HG03280 (cell line): ENCODE measurements at regions not wholly inside any gene's neighbourhood (a gene's known extent, or its start where the extent isn't known, plus 50 kb on each side); places are given as distances from the start of the nearest gene placed in this dataset.

ENCODE experiments used
- ATAC-seq: cut with Tn5 transposase; IDR thresholded peaks from one replicate; pipeline ENCODE4 v1.9.1; 2021; ENCODE audit warnings: mild to moderate bottlenecking, moderate library complexity; ENCODE audit not compliant: unreplicated experiment

GRCh38 chr13:32905063-32905863 lies 111.0 kb upstream of the KL start:
- ATAC-seq, result no peak

- no peak for ATAC-seq
Observed at GRCh38 chr13:32905864-32906180, 110.4 kb upstream of the KL start.

DNA sequence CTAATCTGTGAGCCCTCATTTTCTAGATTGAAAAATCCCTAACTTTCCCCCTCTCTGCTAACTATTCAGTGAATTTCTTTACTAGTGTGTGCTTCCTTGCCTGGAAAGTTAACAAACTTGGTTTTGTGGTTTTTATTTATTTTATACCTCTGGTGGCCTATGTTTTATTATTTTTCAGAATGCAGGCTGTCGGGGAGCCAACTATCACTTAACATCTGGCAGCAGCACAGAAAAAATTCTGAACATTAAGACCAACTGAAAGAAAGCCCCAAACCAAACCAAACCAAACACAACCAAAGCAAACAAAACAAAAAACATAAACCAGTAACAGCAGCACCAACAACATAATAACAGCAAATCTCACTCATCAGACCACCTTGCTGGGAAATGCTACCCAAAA lies 109.0 kb upstream of the KL start:
- ATAC-seq, result no peak

DNA sequence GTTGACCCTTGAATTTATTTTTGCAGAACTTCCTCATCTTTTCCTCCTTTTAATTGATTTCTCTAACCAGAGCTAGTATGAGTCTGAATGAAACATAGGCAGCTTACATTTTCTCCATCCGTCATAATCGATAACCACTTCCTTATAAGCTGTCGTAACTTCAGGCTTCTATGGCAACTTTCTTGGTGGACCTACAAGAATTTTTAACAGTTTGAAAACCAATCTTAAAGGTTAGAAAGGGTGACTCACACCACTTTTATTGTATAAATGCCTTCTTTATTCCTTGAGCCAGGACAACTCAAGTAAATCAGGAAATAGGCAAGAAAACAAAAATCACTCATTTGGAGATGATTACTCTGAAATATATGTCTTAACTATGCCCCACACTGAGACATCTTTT lies 105.7 kb upstream of the KL start:
- no peak for ATAC-seq

- no peak for ATAC-seq
Observed at GRCh38 chr13:32911506-32911905, 104.7 kb upstream of the KL start.

DNA sequence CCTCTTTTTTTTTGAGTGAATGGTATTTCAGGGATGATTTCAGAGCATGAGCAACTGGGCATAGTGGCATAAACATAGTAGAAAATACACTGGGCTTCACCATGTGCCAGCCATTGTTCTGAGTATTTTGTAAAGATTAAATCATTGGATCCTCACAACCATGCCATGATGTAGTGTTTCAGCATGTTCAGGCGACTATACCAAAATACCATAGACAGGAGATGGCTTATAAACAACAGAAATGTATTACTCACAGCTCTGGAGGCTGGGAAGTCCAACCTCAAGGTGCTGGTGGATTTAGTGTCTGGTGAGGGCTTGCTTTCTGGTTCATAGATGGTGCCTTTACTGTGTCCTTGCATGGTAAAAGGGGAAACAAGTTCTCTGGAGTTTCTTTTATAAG lies 101.5 kb upstream of the KL start:
- ATAC-seq, result no peak

DNA sequence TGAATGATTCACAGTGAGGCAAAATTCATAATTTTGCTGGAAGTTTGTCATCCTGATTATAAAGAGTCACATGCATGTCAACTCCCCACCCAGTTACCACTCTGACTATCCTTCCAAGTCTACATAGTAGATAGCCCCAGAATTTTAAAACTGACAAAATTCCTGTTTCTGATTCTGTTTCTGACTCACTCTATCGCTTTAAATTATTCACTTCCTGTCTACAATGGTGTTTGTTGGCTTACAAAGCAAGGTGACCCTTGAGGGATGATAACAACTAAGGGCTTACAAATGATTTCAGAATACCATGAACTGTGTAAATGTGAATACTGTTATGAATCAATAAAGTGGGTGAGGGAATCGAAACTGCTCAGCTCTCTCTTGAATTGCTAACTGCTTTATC lies 98.7 kb upstream of the KL start:
- no peak for ATAC-seq

DNA sequence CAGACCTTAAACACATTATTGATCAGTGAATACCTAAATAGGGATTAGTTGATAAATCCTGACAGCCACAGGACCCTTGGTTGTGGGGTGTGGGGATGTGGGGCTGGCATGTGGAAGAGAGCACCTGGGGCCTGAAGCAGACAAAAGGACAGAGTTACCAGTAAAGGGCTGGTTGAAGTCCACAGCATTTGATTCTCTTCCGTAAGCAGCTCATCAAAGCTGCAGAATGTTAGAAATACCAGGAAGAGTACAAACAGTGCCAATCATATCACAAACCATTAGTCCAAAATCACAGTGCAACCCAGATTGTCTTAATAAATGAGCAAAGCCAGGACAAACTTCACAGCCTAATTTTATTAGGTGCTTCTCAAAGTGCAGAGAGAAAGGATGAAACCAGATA lies 92.5 kb upstream of the KL start:
- ATAC-seq, result no peak

DNA sequence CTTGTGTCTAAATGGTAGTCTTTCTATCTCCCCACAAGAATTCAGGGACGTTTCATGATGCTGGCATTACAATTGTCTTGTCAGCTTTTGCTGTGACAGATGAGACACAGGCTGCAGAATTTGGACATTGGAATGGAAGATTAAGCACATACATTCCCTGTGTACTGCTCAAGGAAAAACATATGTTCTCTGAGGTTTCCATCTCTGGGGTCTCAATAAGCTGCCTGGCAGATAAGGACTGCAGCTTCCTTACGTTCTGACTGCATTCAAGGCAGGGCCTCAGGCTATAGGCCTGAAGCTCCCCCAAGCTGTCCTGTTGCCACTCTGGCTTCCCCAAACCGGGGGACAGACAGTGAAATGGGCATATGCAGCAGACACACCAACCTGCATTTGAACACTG lies 91.3 kb upstream of the KL start:
- no peak for ATAC-seq

- no peak for ATAC-seq
Observed at GRCh38 chr13:32925506-32925905, 90.7 kb upstream of the KL start.

DNA sequence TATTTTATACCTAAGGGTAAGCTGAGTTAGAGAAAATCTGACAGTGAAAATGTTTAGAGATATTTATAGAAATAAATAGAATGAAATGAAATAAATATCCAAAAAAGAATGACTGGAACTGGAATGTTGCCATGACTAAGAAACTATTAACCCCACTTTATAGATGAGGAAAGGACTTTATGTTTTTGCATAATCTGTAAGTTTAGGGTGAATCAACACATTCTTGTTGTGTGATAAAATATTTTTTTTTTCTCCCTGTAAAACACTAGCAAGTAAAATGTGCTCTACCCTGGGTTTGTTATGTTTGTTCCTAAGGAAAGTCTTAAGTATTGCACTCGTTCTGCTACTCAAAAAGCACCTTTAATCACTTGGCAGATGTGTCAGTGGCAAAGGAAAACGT lies 83.8 kb upstream of the KL start:
- no peak for ATAC-seq

- no peak for ATAC-seq
Observed at GRCh38 chr13:32936716-32937115, 79.5 kb upstream of the KL start.

DNA sequence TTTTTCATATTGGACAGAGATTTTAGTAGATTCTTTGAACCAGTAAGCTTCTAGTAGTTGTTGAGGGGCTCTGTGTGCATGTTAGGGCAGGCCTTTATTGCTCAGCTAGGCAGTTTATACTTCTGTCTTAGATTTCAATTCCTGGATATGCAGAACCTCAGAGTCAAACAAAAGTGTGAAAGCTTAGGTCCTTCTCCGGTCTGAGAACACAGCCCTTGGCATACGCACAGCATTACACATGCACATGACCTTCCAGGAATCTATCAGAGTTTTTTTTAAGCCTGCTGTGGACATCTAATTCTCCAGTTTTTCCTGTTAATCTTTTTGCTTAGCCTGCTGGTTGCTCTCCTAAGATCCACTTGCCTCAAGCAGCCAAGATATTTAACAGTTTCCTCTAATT lies 77.9 kb upstream of the KL start:
- no peak for ATAC-seq

GRCh38 chr13:32938907-32939306 lies 77.3 kb upstream of the KL start:
- no peak for ATAC-seq

GRCh38 chr13:32940601-32941000 lies 75.6 kb upstream of the KL start:
- no peak for ATAC-seq

DNA sequence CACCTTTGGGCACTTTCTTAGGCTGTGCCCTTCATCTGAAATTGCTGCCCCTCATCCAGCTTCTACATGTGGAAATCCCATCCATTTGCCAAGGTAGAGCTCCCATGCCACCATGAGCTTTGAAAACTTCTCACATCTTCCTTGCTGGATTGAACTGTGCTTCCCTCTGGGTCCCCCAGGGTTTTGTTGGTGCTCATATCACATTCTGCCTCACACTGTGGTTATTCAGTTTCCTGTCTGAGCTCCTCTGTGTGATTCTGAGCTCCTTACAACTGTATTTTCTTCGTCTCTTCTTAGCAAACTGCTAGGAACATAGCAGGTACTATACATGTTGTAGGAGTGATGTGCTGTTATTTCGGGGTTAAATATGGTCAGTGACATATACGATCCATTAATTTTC lies 74.9 kb upstream of the KL start:
- ATAC-seq, result no peak

GRCh38 chr13:32946558-32946957 lies 69.7 kb upstream of the KL start:
- ATAC-seq, result no peak

DNA sequence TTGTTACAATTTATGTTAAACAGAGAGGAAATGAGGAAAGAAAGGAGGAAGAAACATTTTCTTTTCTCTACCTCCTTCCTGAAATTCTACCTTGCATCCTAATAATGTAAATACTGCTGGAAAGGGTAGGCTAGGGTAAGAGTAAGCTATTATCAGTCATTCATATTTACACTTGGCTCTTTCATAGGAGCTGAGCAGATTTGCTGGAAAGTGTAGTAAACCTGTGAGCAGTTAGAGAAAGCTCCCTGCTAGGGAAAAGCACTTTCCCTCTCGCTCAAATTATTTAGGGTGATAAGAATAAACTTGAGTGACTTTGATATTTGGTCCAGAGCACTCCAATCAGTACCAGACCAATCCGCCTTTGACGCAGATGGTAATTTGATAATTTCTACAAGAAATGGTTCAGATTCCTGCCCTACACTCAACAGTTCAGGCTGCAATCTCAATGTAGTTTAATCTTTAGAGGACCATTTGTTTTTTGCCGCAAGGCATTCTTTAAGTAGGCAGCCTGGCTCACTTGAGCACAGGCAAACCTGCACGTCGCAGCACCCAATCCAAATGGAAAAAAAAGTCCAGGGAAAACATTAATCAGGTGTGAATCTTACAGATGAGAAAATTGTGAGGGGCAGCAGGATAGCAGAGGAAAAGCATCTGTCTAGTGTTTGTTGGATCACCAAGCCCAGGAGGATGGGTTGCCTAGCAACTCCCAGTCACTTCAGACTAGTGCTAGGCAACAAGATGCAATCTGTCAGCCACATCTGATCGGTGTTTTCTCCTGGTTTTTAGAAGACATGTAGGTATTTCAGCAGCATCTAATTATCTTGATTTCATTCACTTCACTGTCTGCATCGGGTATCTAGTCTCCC lies 68.6 kb upstream of the KL start:
- no peak for ATAC-seq

- ATAC-seq, result no peak
Observed at GRCh38 chr13:32949820-32950219, 66.4 kb upstream of the KL start.

- no peak for ATAC-seq
Observed at GRCh38 chr13:32951580-32951979, 64.6 kb upstream of the KL start.

DNA sequence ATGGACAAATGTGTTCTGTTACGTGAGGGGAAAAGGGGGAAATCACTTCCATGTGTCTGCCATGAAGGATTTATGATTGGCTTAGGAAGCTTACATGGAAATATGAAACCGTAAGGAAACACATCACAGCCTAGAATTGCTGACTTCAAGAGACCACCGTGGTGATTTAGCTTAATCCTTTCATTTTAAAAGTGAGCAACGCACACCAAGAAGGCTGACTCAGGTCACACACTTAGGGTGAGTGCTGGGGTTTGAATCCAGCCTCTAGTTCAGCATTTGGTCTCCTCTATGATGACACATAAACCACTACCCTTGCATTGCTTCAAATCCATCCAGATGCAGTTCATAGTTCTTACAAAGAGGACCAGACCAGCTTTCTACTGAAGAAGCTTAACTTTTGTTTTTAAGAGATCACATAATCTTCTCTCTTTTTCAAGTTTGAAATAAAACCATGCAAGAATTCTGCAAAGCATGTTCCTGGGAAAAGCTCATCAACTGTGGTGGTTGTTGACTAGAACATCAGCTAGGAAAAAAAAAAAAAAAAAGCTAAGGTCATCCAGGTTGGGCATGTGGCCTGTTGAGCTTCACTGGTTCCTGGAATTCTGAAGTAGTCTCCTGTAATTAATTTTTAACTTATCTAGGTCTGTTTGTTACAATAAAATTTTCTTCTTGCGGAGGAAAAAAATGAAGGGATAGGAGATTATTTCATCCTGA lies 60.2 kb upstream of the KL start:
- no peak for ATAC-seq

DNA sequence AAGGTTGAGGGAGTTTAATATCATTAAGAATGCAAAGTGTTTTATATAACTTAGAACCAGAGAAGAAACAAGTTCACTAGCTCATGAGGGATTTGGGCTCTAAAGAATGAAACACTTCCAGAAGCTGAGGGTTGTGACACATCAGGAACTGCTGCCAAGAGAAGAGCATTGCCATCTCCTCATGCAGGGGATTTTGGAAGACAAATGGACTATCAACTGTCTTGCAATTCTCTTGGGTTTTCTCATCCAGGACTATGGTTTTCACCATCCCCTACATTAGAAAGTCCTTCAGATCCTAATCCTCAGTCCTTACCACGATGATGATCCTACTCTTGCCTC lies 59.7 kb upstream of the KL start:
- no peak for ATAC-seq
